Calu3 (cell line): ENCODE measurements at regions not wholly inside any gene's neighbourhood (a gene's known extent, or its start where the extent isn't known, plus 50 kb on each side); places are given as distances from the start of the nearest gene placed in this dataset.

Source experiments
- BruUV-seq: library from RNA; stranded (reverse); fragments of 400-500 nt; replicated peaks from 2 replicates; lab custom pipeline; 2021; lab: Mats Ljungman, UMichigan
- CTCF ChIA-PET: fragments of 300-600 bp; sonication (Branson Sonifier 250); formaldehyde crosslinking; loops from one replicate; lab custom pipeline; 2022; ENCODE audit warnings: antibody characterized with exemption; lab: Charles Lee
- DNase-seq: peaks from one replicate; pipeline ENCODE4 v3.0.0; 2022
- H3K27ac Mint-ChIP-seq: one replicate; pipeline ENCODE4 v1.8.0; 2022; ENCODE audit warnings: mixed read lengths; ENCODE audit not compliant: unreplicated experiment
- H3K27me3 Mint-ChIP-seq: one replicate; pipeline ENCODE4 v1.8.0; 2022; ENCODE audit warnings: mixed read lengths; ENCODE audit not compliant: unreplicated experiment
- H3K36me3 Mint-ChIP-seq: one replicate; pipeline ENCODE4 v1.8.0; 2022; ENCODE audit warnings: mild to moderate bottlenecking, moderate library complexity, mixed read lengths; ENCODE audit not compliant: insufficient read depth, unreplicated experiment
- H3K4me1 Mint-ChIP-seq: one replicate; pipeline ENCODE4 v1.8.0; 2022; ENCODE audit warnings: mild to moderate bottlenecking, low read depth, mixed read lengths; ENCODE audit not compliant: unreplicated experiment
- H3K4me3 Mint-ChIP-seq: one replicate; pipeline ENCODE4 v1.8.0; 2022; ENCODE audit warnings: mild to moderate bottlenecking, low read depth, moderate library complexity, mixed read lengths; ENCODE audit not compliant: unreplicated experiment
- H3K9me3 Mint-ChIP-seq: one replicate; pipeline ENCODE4 v1.8.0; 2022; ENCODE audit warnings: low read depth, mixed read lengths; ENCODE audit not compliant: unreplicated experiment
- intact Hi-C: fragments of 100-400 bp; cut with micrococcal nuclease; formaldehyde crosslinking; loops from one replicate; pipeline ENCODE4 v1.10.0; 2022; ENCODE audit not compliant: unreplicated experiment
- TF ChIP-seq, protein P1 (sequence below): fragments of 200-600 bp; IDR thresholded peaks from one replicate; pipeline ENCODE4 v1.8.0; 2022; ENCODE audit warnings: antibody characterized with exemption; ENCODE audit not compliant: unreplicated experiment

DNA sequence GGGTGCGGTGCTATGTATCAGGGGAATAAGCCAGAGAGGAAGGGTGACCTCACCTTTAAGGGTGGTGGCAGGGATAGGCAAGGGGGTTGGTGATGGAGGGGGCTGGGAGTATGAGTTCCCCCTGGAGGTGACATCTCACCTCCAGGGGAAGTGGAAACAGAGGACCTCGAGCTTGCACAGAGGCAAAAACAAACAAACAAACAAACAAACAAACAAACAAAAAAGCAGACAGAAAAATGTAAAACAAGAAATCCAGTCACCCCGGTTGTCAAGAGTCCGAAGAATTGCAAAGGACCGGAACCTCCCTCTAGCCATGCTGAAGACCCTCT, 112.2 kb upstream of the MYL2 start:
- no TSS peak for BruUV-seq
- no peaks in the 10 kb centered on the region for H3K4me1 Mint-ChIP-seq
- H3K36me3 Mint-ChIP-seq: no peaks in the 10 kb centered on the region
- no peak overlapping the region for H3K4me3 Mint-ChIP-seq
- H3K9me3 Mint-ChIP-seq: no peaks in the 10 kb centered on the region
- DNase-seq: no peak
- H3K27ac Mint-ChIP-seq: no peak overlapping the region
- intact Hi-C loops: no loop called here
- CTCF ChIA-PET: no interaction called here
- TF ChIP-seq, protein P1, sequence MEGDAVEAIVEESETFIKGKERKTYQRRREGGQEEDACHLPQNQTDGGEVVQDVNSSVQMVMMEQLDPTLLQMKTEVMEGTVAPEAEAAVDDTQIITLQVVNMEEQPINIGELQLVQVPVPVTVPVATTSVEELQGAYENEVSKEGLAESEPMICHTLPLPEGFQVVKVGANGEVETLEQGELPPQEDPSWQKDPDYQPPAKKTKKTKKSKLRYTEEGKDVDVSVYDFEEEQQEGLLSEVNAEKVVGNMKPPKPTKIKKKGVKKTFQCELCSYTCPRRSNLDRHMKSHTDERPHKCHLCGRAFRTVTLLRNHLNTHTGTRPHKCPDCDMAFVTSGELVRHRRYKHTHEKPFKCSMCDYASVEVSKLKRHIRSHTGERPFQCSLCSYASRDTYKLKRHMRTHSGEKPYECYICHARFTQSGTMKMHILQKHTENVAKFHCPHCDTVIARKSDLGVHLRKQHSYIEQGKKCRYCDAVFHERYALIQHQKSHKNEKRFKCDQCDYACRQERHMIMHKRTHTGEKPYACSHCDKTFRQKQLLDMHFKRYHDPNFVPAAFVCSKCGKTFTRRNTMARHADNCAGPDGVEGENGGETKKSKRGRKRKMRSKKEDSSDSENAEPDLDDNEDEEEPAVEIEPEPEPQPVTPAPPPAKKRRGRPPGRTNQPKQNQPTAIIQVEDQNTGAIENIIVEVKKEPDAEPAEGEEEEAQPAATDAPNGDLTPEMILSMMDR: no peak
- H3K27me3 Mint-ChIP-seq: peaks cover 86% of the 10 kb centered on the region

DNA sequence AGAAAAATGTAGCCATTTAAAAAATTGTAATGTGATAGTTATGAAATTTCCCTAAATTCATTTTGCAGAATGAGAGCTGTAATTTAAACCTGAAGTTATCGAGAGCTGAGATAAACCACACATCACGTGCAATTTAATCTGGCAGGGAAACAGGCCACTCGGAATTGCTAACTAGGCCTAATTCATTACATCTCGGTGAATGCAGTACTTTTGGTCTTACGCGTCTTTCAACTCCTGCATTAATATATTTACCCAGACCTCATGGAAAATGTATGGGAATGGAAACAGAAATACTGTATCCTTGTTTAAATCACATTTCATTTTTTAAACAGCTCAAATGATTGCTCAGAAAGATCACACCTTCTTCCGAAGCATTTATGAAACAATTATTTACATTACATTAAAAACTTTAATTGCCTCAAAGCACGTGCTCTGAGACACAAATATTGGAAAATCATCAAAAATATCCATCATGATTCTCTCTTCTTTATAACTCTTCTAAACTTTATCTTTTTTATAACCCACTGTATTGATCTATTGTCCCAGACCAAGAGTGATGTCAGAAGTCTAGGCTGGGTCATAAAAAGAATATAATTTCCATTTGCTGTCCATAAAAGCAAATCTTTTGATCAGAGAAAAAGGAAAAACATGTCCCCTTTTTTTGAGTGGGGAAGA, 111.7 kb upstream of the MYL2 start:
- no peak overlapping the region for H3K27ac Mint-ChIP-seq
- CTCF ChIA-PET: interaction anchor here (0.6 kb wide), 1 partner anchor 198 kb away, joined by 5 read pairs; no protein-coding TSS in a partner anchor
- H3K4me3 Mint-ChIP-seq: no peak overlapping the region
- intact Hi-C loops: no loop called here
- H3K4me1 Mint-ChIP-seq: no peaks in the 10 kb centered on the region
- no peaks in the 10 kb centered on the region for H3K9me3 Mint-ChIP-seq
- BruUV-seq: no TSS peak
- H3K27me3 Mint-ChIP-seq: peaks cover 86% of the 10 kb centered on the region
- no peaks in the 10 kb centered on the region for H3K36me3 Mint-ChIP-seq
- no peak for DNase-seq
- TF ChIP-seq, protein P1: no peak

DNA sequence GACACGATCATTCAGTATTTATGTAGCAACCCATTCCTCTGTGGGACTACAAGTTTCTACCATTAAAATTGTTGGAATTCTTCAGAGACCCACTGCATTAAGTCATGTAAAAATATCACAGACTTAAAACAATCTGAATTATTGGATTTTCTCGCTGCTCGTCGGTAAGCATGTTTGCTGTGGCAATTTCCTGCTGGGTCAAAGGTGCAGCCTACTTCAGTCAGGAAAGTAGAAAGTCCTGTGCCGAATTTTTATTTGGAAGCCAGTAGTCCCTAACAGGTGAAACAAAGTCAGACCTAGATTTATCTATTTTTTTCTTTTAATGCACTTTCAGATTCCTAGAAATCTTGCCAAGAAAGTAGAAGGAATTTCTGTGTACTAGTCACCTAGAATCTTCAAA, 110.4 kb upstream of the MYL2 start:
- CTCF ChIA-PET: no interaction called here
- H3K4me3 Mint-ChIP-seq: no peak overlapping the region
- no peak overlapping the region for H3K27ac Mint-ChIP-seq
- no peaks in the 10 kb centered on the region for H3K4me1 Mint-ChIP-seq
- no TSS peak for BruUV-seq
- TF ChIP-seq, protein P1: no peak
- no peak for DNase-seq
- peaks cover 86% of the 10 kb centered on the region for H3K27me3 Mint-ChIP-seq
- H3K36me3 Mint-ChIP-seq: no peaks in the 10 kb centered on the region
- no peaks in the 10 kb centered on the region for H3K9me3 Mint-ChIP-seq
- intact Hi-C loops: no loop called here

DNA sequence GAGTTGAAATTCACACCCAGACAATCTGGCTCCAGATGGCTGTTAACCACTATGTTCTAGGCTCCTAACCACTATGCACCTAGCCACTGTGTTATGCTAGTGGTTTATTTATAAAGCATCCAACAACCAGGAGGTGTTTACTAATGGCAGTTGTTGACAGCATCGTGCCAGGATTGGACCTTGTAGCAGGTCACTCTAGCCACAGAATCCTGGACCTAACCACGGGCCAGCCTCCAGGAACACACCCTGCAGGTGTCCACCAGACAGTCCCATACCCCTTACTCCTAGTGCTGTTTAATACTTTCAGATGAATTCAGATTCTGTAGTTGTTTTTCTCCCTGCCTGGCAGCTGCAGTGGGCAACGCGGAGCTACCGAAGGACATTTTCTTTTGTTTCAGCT, 109.4 kb upstream of the MYL2 start:
- H3K4me3 Mint-ChIP-seq: no peak overlapping the region
- no peak overlapping the region for H3K27ac Mint-ChIP-seq
- H3K36me3 Mint-ChIP-seq: no peaks in the 10 kb centered on the region
- intact Hi-C loops: no loop called here
- peaks cover 86% of the 10 kb centered on the region for H3K27me3 Mint-ChIP-seq
- no peaks in the 10 kb centered on the region for H3K4me1 Mint-ChIP-seq
- no TSS peak for BruUV-seq
- no peaks in the 10 kb centered on the region for H3K9me3 Mint-ChIP-seq
- no peak for DNase-seq
- CTCF ChIA-PET: interaction anchor here (0.6 kb wide), 1 partner anchor 1988 kb away, joined by 3 read pairs; no protein-coding TSS in a partner anchor
- TF ChIP-seq, protein P1: no peak
